Chondrocyte (in vitro differentiated cells): ENCODE measurements at regions not wholly inside any gene's neighbourhood (a gene's known extent, or its start where the extent isn't known, plus 50 kb on each side); places are given as distances from the start of the nearest gene placed in this dataset.
A peak's percentile ranks its signal among the peaks of the same experiment; 100 is the strongest.

Source experiments
- DNase-seq: peaks from one replicate; pipeline ENCODE4 v3.0.0; 2021; ENCODE audit warnings: mixed read lengths, low spot score
- H3K27ac Mint-ChIP-seq: one replicate; pipeline ENCODE4 v1.8.0; 2021; ENCODE audit warnings: mild to moderate bottlenecking, moderate library complexity, mixed read lengths; ENCODE audit not compliant: unreplicated experiment
- H3K27me3 Mint-ChIP-seq: 2 replicates; pipeline ENCODE4 v1.8.0; 2021; ENCODE audit warnings: low read depth, mixed read lengths
- H3K36me3 Mint-ChIP-seq: 2 replicates; pipeline ENCODE4 v1.8.0; 2021; ENCODE audit warnings: low read depth, mixed read lengths
- H3K4me1 Mint-ChIP-seq: 2 replicates; pipeline ENCODE4 v1.8.0; 2021; ENCODE audit warnings: low read depth, mild to moderate bottlenecking, mixed read lengths
- H3K4me3 Mint-ChIP-seq: one replicate; pipeline ENCODE4 v1.8.0; 2021; ENCODE audit warnings: mild to moderate bottlenecking, moderate library complexity, mixed read lengths; ENCODE audit not compliant: unreplicated experiment
- H3K9me3 Mint-ChIP-seq: 2 replicates; pipeline ENCODE4 v1.8.0; 2021; ENCODE audit warnings: low read depth, mixed read lengths
- CTCF ChIP-seq: fragments of 200-600 bp; sonication (generic); IDR thresholded peaks from 2 replicates; pipeline ENCODE4 v1.5.0; 2021; ENCODE audit warnings: antibody characterized with exemption, mild to moderate bottlenecking, moderate library complexity

GRCh38 chr6:9503111-9503761, 911.6 kb downstream of the TFAP2A start:
- DNase-seq = no peak
- Mint-ChIP-seq H3K9me3 (peaks cover 6% of the 10 kb centered on the region), H3K4me1 (peaks cover 26% of the 10 kb centered on the region), H3K36me3 (no peaks in the 10 kb centered on the region), H3K4me3 (no peak overlapping the region), H3K27me3 (no peaks in the 10 kb centered on the region), H3K27ac (peak overlapping the region; percentile 59)
- no peak for TF ChIP-seq CTCF

DNA sequence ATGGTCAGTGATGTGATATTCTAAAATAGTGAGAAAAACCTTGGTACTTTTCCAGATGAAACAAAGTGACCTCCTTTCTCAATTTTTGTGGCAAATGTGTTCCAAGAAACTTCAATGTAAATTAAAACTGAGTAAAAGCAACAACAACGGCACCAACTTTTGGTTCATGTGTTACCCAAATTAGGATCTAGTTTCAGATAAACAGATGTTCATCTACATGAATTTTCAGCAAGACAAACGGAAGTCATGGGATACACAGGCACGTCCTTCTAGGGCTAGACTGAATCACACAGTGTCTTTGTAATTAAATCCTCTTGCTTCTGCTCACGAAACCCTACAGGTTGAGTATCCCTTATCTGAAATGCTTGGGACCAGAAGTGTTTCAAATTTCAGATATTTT, 915.2 kb downstream of the TFAP2A start:
- TF ChIP-seq CTCF = no peak
- peaks cover 29% of the 10 kb centered on the region for H3K4me1 Mint-ChIP-seq

DNA sequence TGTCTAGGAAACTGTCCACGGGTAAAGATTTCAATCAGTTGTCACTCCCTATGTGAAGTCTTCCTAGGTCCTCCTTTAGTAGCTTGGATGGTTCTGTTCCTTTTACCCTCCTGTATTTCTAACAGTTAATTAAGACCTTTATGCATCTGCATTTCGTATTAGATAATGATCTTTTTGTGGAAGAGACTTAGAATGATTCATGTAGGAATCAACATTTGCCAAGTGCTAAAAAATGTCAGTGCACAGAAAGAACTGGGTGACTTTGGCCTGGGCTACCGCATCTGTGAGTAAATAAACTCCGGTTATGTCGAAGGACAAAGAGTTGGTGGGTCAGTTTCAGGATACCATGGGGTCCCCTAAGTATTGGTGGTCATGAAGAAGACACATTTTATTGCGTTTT, 918.0 kb downstream of the TFAP2A start:
- no peak for TF ChIP-seq CTCF
- no peaks in the 10 kb centered on the region for H3K9me3 Mint-ChIP-seq
- H3K27ac Mint-ChIP-seq = no peak overlapping the region
- no peaks in the 10 kb centered on the region for H3K36me3 Mint-ChIP-seq
- DNase-seq = no peak
- no peak overlapping the region for H3K4me3 Mint-ChIP-seq
- no peaks in the 10 kb centered on the region for H3K27me3 Mint-ChIP-seq
- H3K4me1 Mint-ChIP-seq = peaks cover 14% of the 10 kb centered on the region

More for the DNA sequence above, 915.2 kb downstream of the TFAP2A start:
- H3K9me3 Mint-ChIP-seq = no peaks in the 10 kb centered on the region
- no peak overlapping the region for H3K4me3 Mint-ChIP-seq
- DNase-seq = no peak
- H3K27me3 Mint-ChIP-seq = no peaks in the 10 kb centered on the region
- no peak overlapping the region for H3K27ac Mint-ChIP-seq
- no peaks in the 10 kb centered on the region for H3K36me3 Mint-ChIP-seq

DNA sequence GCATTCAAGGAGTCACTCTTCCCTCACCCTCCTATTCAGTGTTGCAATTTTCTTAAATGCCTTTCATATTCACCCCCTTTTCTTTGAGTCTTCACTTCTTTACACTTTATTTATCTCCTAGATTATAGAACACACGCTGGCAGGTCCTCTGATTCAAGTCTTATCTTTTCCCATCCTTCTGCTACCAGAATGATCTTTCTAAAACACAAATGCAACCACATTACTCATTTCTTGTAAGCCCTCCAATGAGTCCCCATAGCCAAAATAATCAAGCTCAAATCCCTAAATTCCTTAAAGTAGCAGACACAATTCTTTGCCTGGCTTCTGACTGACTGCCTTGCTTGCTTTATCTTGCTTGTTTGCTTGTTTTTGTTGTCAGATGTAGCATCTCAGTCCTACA, 920.0 kb downstream of the TFAP2A start:
- Mint-ChIP-seq H3K27ac (no peak overlapping the region), H3K27me3 (no peaks in the 10 kb centered on the region)
- DNase-seq = no peak

GRCh38 chr6:9492790-9493189, 922.1 kb downstream of the TFAP2A start:
- no peak for DNase-seq
- H3K36me3 Mint-ChIP-seq = no peaks in the 10 kb centered on the region
- no peaks in the 10 kb centered on the region for H3K9me3 Mint-ChIP-seq
- no peak overlapping the region for H3K4me3 Mint-ChIP-seq
- H3K4me1 Mint-ChIP-seq = peaks cover 3% of the 10 kb centered on the region
- no peak for TF ChIP-seq CTCF
- no peak overlapping the region for H3K27ac Mint-ChIP-seq
- H3K27me3 Mint-ChIP-seq = no peaks in the 10 kb centered on the region

More for the DNA sequence above, 920.0 kb downstream of the TFAP2A start:
- no peak for TF ChIP-seq CTCF
- Mint-ChIP-seq H3K4me1 (peaks cover 11% of the 10 kb centered on the region), H3K4me3 (no peak overlapping the region), H3K9me3 (no peaks in the 10 kb centered on the region), H3K36me3 (no peaks in the 10 kb centered on the region)
